ENCODE measurements at regions not wholly inside any gene's neighbourhood (a gene's known extent, or its start where the extent isn't known, plus 50 kb on each side); places are given as distances from the start of the nearest gene placed in this dataset.
"Not testable (repeated sequence)": the region's sequence is repeated elsewhere in the genome, so short reads cannot be mapped to it uniquely, and the experiment has no call there.

GRCh38 chr16:18259496-18260176 lies 76.9 kb downstream of the NPIPA8 start:
- TF ChIP-seq, protein P1, sequence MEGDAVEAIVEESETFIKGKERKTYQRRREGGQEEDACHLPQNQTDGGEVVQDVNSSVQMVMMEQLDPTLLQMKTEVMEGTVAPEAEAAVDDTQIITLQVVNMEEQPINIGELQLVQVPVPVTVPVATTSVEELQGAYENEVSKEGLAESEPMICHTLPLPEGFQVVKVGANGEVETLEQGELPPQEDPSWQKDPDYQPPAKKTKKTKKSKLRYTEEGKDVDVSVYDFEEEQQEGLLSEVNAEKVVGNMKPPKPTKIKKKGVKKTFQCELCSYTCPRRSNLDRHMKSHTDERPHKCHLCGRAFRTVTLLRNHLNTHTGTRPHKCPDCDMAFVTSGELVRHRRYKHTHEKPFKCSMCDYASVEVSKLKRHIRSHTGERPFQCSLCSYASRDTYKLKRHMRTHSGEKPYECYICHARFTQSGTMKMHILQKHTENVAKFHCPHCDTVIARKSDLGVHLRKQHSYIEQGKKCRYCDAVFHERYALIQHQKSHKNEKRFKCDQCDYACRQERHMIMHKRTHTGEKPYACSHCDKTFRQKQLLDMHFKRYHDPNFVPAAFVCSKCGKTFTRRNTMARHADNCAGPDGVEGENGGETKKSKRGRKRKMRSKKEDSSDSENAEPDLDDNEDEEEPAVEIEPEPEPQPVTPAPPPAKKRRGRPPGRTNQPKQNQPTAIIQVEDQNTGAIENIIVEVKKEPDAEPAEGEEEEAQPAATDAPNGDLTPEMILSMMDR (conservative IDR thresholded peaks at IDR 0.05; ENCODE audit: low read length): not testable (repeated sequence)
- not testable (repeated sequence) for TF ChIP-seq EZH2phosphoT487 (IDR thresholded peaks at IDR 0.05; ENCODE audit: borderline replicate concordance, low read depth, low read length)
